Neural progenitor cell (in vitro differentiated cells): ENCODE measurements at regions not wholly inside any gene's neighbourhood (a gene's known extent, or its start where the extent isn't known, plus 50 kb on each side); places are given as distances from the start of the nearest gene placed in this dataset.

Experiments
- CTCF ChIP-seq: fragments of 200-600 bp; sonication (generic); IDR thresholded peaks from 2 replicates; pipeline ENCODE4 v1.5.1; 2017; ENCODE audit warnings: antibody characterized with exemption, mild to moderate bottlenecking
- EZH2phosphoT487 ChIP-seq: fragments of 200-600 bp; sonication (generic); IDR thresholded peaks from 2 replicates; pipeline ENCODE4 v1.6.1; 2017; ENCODE audit warnings: antibody characterized with exemption

GRCh38 chr12:66829660-66830325 lies 150.9 kb upstream of the GRIP1 start:
- TF ChIP-seq CTCF = no peak
- no peak for TF ChIP-seq EZH2phosphoT487
